MG63 (cell line): ENCODE measurements at regions not wholly inside any gene's neighbourhood (a gene's known extent, or its start where the extent isn't known, plus 50 kb on each side); places are given as distances from the start of the nearest gene placed in this dataset.

Experiments used
- DNase-seq: peaks from one replicate; pipeline ENCODE4 v3.0.0-alpha.2; 2020
- H3K27me3 ChIP-seq: fragments of 250-450 bp; sonication (Bioruptor Pico); 2 replicates; pipeline ENCODE4 v1.5.1; 2020; ENCODE audit warnings: mild to moderate bottlenecking, moderate library complexity
- H3K36me3 ChIP-seq: fragments of 250-450 bp; sonication (Bioruptor Pico); 2 replicates; pipeline ENCODE4 v1.5.1; 2020; ENCODE audit warnings: mild to moderate bottlenecking, moderate library complexity
- H3K4me3 ChIP-seq: fragments of 250-450 bp; sonication (Bioruptor Pico); 2 replicates; pipeline ENCODE4 v1.5.1; 2020; ENCODE audit warnings: mild to moderate bottlenecking, moderate library complexity
- H3K9me3 ChIP-seq: fragments of 250-450 bp; sonication (Bioruptor Pico); 2 replicates; pipeline ENCODE4 v1.5.1; 2020; ENCODE audit warnings: mild to moderate bottlenecking, moderate library complexity

DNA sequence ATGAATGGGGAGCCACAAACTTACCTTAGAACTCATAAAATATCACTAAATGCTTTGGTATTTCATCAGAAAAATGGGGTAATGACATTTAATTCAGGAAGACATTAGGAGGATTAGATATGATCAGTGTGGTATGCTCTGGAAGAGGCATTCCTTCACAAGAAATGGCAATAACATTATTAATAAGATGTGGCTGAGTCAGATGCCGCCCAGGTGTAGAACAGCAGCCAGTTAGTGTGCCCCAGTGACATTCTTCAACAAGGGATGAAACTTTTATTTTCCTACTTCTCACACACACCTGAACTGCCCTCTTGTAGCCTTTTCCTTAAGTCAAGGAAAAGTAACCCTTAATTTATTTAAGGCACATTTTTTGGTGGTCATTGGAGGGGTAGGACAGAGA lies 69.2 kb upstream of the DYNAP start:
- no peaks in the 10 kb centered on the region; the same call in 1 of the 2 replicates for H3K27me3 ChIP-seq
- H3K9me3 ChIP-seq = no peaks in the 10 kb centered on the region
- no peak overlapping the region for H3K4me3 ChIP-seq
- DNase-seq = no peak
- H3K36me3 ChIP-seq = no peaks in the 10 kb centered on the region

DNA sequence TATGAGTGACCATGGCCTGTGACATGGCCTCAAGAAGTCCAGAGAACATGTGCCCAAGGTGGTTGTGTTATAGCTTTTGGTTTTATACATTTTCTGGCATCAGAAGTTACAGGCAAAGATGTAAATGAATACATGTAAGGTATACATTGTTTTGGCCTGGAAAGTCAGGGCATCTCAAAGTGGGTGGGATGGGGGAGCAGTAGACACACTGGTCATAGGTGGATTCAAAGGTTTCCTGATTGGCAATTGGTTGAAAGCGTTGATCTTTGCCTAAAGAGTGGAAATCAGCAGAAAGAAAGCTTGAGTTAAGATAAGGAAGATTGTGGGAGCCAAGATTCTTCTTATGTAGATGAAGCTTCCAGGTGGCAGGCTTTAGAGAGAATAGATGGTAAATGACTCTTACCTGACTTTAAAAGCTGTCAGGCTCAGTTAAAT lies 62.1 kb upstream of the DYNAP start:
- no peak overlapping the region for H3K4me3 ChIP-seq
- no peak for DNase-seq
- H3K36me3 ChIP-seq = no peaks in the 10 kb centered on the region
- H3K9me3 ChIP-seq = no peaks in the 10 kb centered on the region
- no peaks in the 10 kb centered on the region for H3K27me3 ChIP-seq

DNA sequence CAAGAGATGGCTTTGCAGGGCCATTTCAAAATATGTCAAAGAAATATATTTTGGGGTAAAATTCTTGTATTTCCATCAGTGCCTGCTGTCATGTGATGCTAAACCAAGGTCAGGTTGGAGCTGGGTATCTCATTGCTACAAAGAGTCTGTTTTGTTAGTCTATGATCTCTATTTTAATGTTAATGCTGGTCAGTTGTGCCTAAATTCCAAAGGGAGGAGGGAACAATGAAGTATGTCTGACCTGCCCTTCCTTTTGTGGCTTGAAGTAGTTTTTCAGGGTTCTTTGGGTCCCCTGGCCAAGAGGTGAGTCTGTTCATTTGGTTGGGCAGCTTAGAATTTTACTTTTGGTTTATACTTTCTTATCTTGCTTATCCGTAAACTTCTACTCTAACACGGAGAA lies 61.6 kb upstream of the DYNAP start:
- Histone ChIP-seq H3K4me3 (no peak overlapping the region), H3K27me3 (no peaks in the 10 kb centered on the region), H3K36me3 (no peaks in the 10 kb centered on the region), H3K9me3 (no peaks in the 10 kb centered on the region)
- DNase-seq = no peak

DNA sequence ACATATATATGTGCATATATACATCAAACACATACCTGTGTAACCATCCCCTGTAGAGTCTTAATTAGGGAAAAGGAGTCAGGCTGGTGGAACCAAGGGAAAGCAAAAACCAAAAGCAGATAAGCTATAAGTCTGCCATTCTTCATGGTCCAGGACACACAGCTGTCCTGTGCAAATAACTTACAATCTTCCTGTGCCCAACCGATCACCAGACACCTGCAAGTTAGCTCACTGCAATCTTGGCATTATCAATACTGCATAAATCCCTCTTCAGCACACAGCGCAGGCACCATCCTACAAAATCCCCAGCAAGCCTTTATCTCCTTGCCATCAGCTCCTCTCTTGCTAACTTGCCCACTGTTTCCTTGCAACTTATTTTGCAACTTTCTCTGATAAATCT lies 60.8 kb upstream of the DYNAP start:
- Histone ChIP-seq H3K27me3 (no peaks in the 10 kb centered on the region), H3K36me3 (no peaks in the 10 kb centered on the region), H3K4me3 (no peak overlapping the region), H3K9me3 (no peaks in the 10 kb centered on the region)
- DNase-seq = no peak

DNA sequence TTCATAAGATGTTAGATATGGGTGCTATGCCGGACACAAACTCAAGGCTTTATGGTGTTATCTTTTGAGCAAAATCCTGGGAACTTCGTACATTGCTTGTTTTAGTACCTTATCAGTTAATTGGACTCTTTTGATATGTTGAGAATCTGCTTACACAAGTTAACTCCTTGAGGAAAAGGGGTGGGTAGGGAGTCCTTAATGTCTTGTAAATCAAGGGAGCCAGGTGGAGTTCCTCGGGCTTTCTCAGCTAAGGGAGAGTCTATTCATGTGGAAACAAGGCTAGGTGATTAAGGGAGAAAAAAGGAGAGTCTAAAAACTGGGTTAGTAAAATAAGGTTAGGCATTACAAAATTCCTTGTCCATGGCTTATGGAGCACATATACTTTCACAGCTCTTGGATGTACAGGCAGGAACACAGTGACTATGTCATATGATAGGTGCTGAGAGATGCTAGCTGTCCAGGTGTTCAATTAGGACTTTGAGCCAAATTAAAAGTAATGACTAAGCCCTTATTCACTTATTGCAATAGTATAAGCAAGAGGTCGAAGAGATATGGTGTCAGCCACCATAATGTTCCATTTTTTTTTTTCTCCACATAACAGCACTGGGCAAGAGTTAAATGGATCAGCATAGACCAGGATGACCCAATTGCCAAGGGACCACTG lies 59.5 kb upstream of the DYNAP start:
- Histone ChIP-seq H3K27me3 (no peaks in the 10 kb centered on the region), H3K36me3 (no peaks in the 10 kb centered on the region), H3K9me3 (no peaks in the 10 kb centered on the region), H3K4me3 (no peak overlapping the region)
- DNase-seq = no peak

DNA sequence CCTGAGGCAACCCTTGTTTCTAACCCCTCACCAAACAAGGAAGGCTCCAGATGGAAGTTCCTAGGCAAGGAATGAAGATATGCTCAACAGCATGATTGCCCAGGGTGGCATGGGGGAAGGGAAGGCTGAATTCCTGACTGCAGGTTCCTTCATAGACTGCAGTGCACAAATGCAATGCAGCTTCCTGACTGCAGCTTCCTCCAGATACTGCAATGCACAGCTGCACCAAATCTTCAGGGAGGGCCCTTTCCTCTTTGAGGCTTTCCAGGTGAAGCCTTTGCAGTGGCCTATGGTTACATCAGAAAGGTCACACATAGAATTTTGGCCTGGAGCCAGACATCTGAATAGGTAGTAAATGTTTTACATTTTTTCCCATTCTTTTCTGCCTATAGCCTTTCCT lies 58.8 kb upstream of the DYNAP start:
- Histone ChIP-seq H3K4me3 (no peak overlapping the region), H3K36me3 (no peaks in the 10 kb centered on the region), H3K27me3 (no peaks in the 10 kb centered on the region), H3K9me3 (no peaks in the 10 kb centered on the region)
- DNase-seq = no peak

DNA sequence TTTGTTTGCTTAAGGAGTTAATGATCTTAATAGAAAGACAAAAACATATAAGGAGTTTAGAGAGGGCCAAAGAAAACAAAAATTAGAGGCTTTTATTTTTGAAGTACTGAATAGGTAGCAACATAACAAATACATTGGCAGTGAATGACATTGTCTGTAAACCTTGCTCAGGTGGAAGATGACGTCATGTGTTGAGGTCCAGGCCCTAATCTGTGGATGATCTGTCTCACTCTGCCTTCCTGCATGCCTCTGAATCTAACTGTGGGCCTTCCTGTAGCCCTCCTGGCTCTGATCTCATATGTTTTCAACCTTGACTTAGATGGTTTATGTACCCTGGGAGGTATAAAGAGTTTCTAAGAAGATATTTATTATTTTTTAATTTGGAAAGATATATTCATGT lies 58.1 kb upstream of the DYNAP start:
- Histone ChIP-seq H3K9me3 (no peaks in the 10 kb centered on the region), H3K4me3 (no peak overlapping the region), H3K36me3 (no peaks in the 10 kb centered on the region), H3K27me3 (no peaks in the 10 kb centered on the region)
- DNase-seq = no peak
